Dendritic cell treated with granulocyte-macrophage colony-stimulating factor and Interleukin-4, amounts not matched to agents 40 ng/mL and 50 ng/mL, for 4 days (primary cell): ENCODE measurements at regions not wholly inside any gene's neighbourhood (a gene's known extent, or its start where the extent isn't known, plus 50 kb on each side); places are given as distances from the start of the nearest gene placed in this dataset.

Experiments used
- H3K27ac Mint-ChIP-seq: one replicate; pipeline ENCODE4 v1.8.0; 2022; ENCODE audit warnings: mild to moderate bottlenecking, mixed read lengths
- H3K27me3 Mint-ChIP-seq: one replicate; pipeline ENCODE4 v1.8.0; 2022; ENCODE audit warnings: mild to moderate bottlenecking, mixed read lengths
- H3K36me3 Mint-ChIP-seq: one replicate; pipeline ENCODE4 v1.8.0; 2022; ENCODE audit warnings: low read depth, mixed read lengths
- H3K4me1 Mint-ChIP-seq: one replicate; pipeline ENCODE4 v1.8.0; 2022; ENCODE audit warnings: low read depth, mixed read lengths
- H3K4me3 Mint-ChIP-seq: one replicate; pipeline ENCODE4 v1.8.0; 2022; ENCODE audit warnings: mild to moderate bottlenecking, moderate library complexity, mixed read lengths
- H3K9me3 Mint-ChIP-seq: one replicate; pipeline ENCODE4 v1.8.0; 2022; ENCODE audit warnings: mixed read lengths
- intact Hi-C: fragments of 100-400 bp; cut with micrococcal nuclease; formaldehyde crosslinking; loops from one replicate; pipeline ENCODE4 v1.15.0; 2022

GRCh38 chr2:143942486-143942885, 577.4 kb downstream of the ZEB2 start:
- Mint-ChIP-seq H3K4me3 (no peak overlapping the region), H3K27me3 (peaks cover 26% of the 10 kb centered on the region), H3K36me3 (peaks cover 10% of the 10 kb centered on the region), H3K9me3 (no peaks in the 10 kb centered on the region), H3K4me1 (no peaks in the 10 kb centered on the region), H3K27ac (no peak overlapping the region)
- intact Hi-C loops: no loop called here

- no peak overlapping the region for H3K27ac Mint-ChIP-seq
- H3K27me3 Mint-ChIP-seq: peaks cover 42% of the 10 kb centered on the region
- no peaks in the 10 kb centered on the region for H3K36me3 Mint-ChIP-seq
Measured at GRCh38 chr2:143940720-143941119, 579.2 kb downstream of the ZEB2 start.

GRCh38 chr2:143939626-143940330, 580.1 kb downstream of the ZEB2 start:
- H3K36me3 Mint-ChIP-seq: no peaks in the 10 kb centered on the region
- H3K9me3 Mint-ChIP-seq: no peaks in the 10 kb centered on the region
- peaks cover 44% of the 10 kb centered on the region for H3K27me3 Mint-ChIP-seq
- no peak overlapping the region for H3K27ac Mint-ChIP-seq
- no peak overlapping the region for H3K4me3 Mint-ChIP-seq
- no peaks in the 10 kb centered on the region for H3K4me1 Mint-ChIP-seq
- intact Hi-C loops: no loop called here

More at GRCh38 chr2:143940720-143941119, 579.2 kb downstream of the ZEB2 start:
- no peak overlapping the region for H3K4me3 Mint-ChIP-seq
- H3K4me1 Mint-ChIP-seq: no peaks in the 10 kb centered on the region
- H3K9me3 Mint-ChIP-seq: no peaks in the 10 kb centered on the region
- intact Hi-C loops: no loop called here

- H3K27ac Mint-ChIP-seq: no peak overlapping the region
- no peaks in the 10 kb centered on the region for H3K4me1 Mint-ChIP-seq
- H3K36me3 Mint-ChIP-seq: no peaks in the 10 kb centered on the region
- intact Hi-C loops: no loop called here
- peak overlapping the region; percentile 76 for H3K4me3 Mint-ChIP-seq
- H3K9me3 Mint-ChIP-seq: no peaks in the 10 kb centered on the region
- peaks cover 50% of the 10 kb centered on the region for H3K27me3 Mint-ChIP-seq
Measured at GRCh38 chr2:143937723-143938350, 582.1 kb downstream of the ZEB2 start.

GRCh38 chr2:143936848-143937722, 582.8 kb downstream of the ZEB2 start:
- no peaks in the 10 kb centered on the region for H3K9me3 Mint-ChIP-seq
- H3K4me1 Mint-ChIP-seq: no peaks in the 10 kb centered on the region
- peak overlapping the region; percentile 76 for H3K4me3 Mint-ChIP-seq
- H3K27me3 Mint-ChIP-seq: peaks cover 51% of the 10 kb centered on the region
- intact Hi-C loops: no loop called here
- no peaks in the 10 kb centered on the region for H3K36me3 Mint-ChIP-seq
- H3K27ac Mint-ChIP-seq: no peak overlapping the region

GRCh38 chr2:143936538-143936847, 583.4 kb downstream of the ZEB2 start:
- intact Hi-C loops: no loop called here
- H3K9me3 Mint-ChIP-seq: no peaks in the 10 kb centered on the region
- H3K4me1 Mint-ChIP-seq: no peaks in the 10 kb centered on the region
- H3K36me3 Mint-ChIP-seq: no peaks in the 10 kb centered on the region
- H3K27me3 Mint-ChIP-seq: peaks cover 55% of the 10 kb centered on the region
- peak overlapping the region; percentile 76 for H3K4me3 Mint-ChIP-seq
- no peak overlapping the region for H3K27ac Mint-ChIP-seq

GRCh38 chr2:143935482-143935752, 584.5 kb downstream of the ZEB2 start:
- Mint-ChIP-seq H3K9me3 (no peaks in the 10 kb centered on the region), H3K4me1 (no peaks in the 10 kb centered on the region), H3K27ac (no peak overlapping the region), H3K4me3 (no peak overlapping the region), H3K27me3 (peaks cover 58% of the 10 kb centered on the region), H3K36me3 (no peaks in the 10 kb centered on the region)
- intact Hi-C loops: no loop called here

GRCh38 chr2:143934626-143935481, 585.1 kb downstream of the ZEB2 start:
- no peaks in the 10 kb centered on the region for H3K36me3 Mint-ChIP-seq
- intact Hi-C loops: no loop called here
- H3K27me3 Mint-ChIP-seq: peaks cover 55% of the 10 kb centered on the region
- H3K4me1 Mint-ChIP-seq: no peaks in the 10 kb centered on the region
- H3K4me3 Mint-ChIP-seq: no peak overlapping the region
- no peaks in the 10 kb centered on the region for H3K9me3 Mint-ChIP-seq
- H3K27ac Mint-ChIP-seq: no peak overlapping the region

GRCh38 chr2:143933946-143934569, 585.9 kb downstream of the ZEB2 start:
- H3K36me3 Mint-ChIP-seq: no peaks in the 10 kb centered on the region
- no peaks in the 10 kb centered on the region for H3K4me1 Mint-ChIP-seq
- no peak overlapping the region for H3K4me3 Mint-ChIP-seq
- intact Hi-C loops: no loop called here
- no peak overlapping the region for H3K27ac Mint-ChIP-seq
- no peaks in the 10 kb centered on the region for H3K9me3 Mint-ChIP-seq
- peaks cover 48% of the 10 kb centered on the region for H3K27me3 Mint-ChIP-seq

- intact Hi-C loops: no loop called here
- Mint-ChIP-seq H3K27ac (no peak overlapping the region), H3K27me3 (peaks cover 23% of the 10 kb centered on the region)
Measured at GRCh38 chr2:143930891-143931290, 589.0 kb downstream of the ZEB2 start.

GRCh38 chr2:143928613-143929012, 591.3 kb downstream of the ZEB2 start:
- peaks cover 13% of the 10 kb centered on the region for H3K27me3 Mint-ChIP-seq
- H3K9me3 Mint-ChIP-seq: peaks cover 9% of the 10 kb centered on the region
- H3K27ac Mint-ChIP-seq: no peak overlapping the region
- no peak overlapping the region for H3K4me3 Mint-ChIP-seq
- H3K4me1 Mint-ChIP-seq: no peaks in the 10 kb centered on the region
- no peaks in the 10 kb centered on the region for H3K36me3 Mint-ChIP-seq
- intact Hi-C loops: no loop called here

More at GRCh38 chr2:143930891-143931290, 589.0 kb downstream of the ZEB2 start:
- peaks cover under 1% of the 10 kb centered on the region for H3K9me3 Mint-ChIP-seq
- H3K36me3 Mint-ChIP-seq: no peaks in the 10 kb centered on the region
- no peaks in the 10 kb centered on the region for H3K4me1 Mint-ChIP-seq
- no peak overlapping the region for H3K4me3 Mint-ChIP-seq

- intact Hi-C loops: no loop called here
- no peaks in the 10 kb centered on the region for H3K36me3 Mint-ChIP-seq
- H3K27me3 Mint-ChIP-seq: peaks cover 13% of the 10 kb centered on the region
- no peak overlapping the region for H3K27ac Mint-ChIP-seq
- peaks cover 9% of the 10 kb centered on the region for H3K9me3 Mint-ChIP-seq
- H3K4me3 Mint-ChIP-seq: no peak overlapping the region
- H3K4me1 Mint-ChIP-seq: no peaks in the 10 kb centered on the region
Measured at GRCh38 chr2:143928184-143928583, 591.7 kb downstream of the ZEB2 start.

- Mint-ChIP-seq H3K9me3 (peaks cover 9% of the 10 kb centered on the region), H3K4me3 (no peak overlapping the region), H3K36me3 (no peaks in the 10 kb centered on the region), H3K27ac (no peak overlapping the region), H3K4me1 (no peaks in the 10 kb centered on the region), H3K27me3 (peaks cover 9% of the 10 kb centered on the region)
- intact Hi-C loops: no loop called here
Measured at GRCh38 chr2:143926736-143927135, 593.2 kb downstream of the ZEB2 start.
